DMS114 treated with DMSO at 0.1 percent for 48 hours (cell line): ENCODE measurements at regions not wholly inside any gene's neighbourhood (a gene's known extent, or its start where the extent isn't known, plus 50 kb on each side); places are given as distances from the start of the nearest gene placed in this dataset.
"Not testable (repeated sequence)": the region's sequence is repeated elsewhere in the genome, so short reads cannot be mapped to it uniquely, and the experiment has no call there.

Experiments used
- DNase-seq: peaks from one replicate; lab custom pipeline; 2025; ENCODE audit not compliant: unreplicated experiment; lab: John Stamatoyannopoulos, UW

DNA sequence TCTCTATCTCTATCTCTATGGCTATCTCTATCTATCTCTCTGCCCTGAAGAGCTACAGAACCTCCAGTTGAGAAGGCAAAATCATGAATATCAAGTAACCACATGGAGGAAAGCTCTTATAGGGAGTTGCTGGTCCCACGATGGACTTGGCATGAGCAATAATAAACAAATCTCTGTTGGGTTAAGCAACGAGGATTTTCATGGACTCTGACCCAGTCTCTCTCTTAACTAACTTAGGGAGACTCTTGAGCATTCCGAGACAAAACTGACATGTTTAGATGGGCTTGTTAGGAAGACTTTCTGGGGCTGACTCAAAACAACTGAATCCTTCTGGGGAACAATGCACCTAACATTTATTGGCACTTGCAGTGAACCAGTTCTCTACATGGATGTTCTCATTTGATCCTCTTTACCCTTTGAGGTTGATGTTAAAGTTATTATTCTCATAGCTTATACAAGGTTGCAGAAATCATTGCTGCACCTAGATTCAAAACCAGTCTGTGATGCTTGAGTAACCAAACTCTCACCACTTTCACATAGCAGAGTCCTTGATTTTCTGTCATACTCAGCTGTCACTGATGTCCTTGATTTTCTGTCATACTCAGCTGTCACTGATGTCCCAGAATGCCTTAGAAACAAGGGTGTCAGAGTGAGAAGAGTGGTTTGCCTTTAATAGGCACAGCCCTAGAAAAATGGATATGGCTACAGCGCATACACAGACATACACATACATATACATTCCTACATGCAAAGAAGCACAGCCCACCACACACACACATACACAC, 354.6 kb upstream of the MAF start:
- no peak for DNase-seq

DNA sequence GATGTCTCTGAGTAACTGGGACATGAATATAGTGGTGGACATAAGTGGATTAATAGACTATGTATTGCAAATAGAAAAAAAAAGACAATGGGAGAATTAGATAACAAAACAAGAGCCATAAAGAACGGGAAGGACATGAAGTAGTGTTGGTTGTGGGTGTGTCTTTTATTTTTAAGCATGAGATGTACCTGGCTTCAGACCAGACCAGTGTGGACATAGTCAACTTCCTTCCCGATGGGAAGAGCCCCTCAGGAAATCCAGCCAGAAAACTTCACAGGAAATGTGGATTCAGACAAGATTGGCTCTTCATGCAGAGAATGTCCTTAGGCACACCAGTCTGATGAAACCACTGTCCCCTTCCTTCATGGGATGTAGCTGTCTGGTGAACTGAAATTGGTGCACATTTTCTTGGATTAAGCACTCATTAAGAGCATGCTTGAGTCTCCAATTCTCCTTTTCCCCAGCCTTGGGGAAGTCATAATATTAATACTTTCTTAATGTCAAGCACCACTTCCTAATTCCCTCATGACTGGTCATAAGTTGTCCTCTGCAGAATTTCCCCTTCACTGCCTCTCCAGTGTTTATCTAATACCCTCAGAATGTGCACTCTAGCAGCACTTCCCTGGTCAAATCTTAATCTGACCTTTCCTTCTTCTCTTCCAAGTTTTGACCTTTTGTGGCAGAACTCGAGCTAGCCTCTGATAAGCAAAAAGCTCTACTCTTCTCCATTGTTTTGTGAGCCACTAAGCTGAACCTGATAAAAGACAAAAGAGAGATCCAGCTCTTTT, 350.6 kb upstream of the MAF start:
- DNase-seq, result no peak

DNA sequence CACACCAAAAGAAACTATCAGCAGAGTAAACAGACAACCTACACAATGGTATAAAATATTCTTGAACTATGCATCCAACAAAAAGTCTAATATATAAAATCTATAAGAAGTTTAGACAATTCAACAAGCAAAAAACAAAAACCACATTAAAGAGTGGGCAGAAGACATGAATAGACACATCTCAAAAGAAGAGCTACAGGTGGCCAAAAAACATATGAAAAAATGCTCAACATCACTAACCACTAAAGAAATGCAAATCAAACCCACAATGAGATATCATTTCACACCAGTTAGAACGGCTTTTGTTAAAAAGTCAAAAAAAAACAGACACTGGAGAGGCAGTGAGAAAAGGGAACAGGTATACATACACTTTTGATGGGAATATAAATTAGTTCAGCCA, 348.9 kb upstream of the MAF start:
- DNase-seq, result no peak

DNA sequence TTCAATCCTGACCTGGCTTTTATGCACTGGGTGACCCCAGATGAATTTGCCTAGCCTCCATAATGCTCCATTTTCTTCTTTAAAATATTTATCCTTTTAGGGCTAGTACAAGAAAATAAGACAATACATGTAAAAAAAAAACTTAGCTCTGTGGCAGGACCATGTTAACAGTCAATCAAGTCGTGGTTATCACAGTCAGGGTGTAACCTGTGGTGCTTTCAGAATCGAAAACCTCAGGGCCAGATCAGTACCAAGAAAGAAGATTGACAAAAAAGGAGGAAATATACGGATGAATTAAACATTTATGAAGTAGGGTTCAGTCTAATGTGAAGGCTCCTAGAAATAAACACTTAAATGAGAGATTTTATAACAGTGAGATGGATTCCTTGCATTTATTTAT, 347.2 kb upstream of the MAF start:
- DNase-seq, result no peak

DNA sequence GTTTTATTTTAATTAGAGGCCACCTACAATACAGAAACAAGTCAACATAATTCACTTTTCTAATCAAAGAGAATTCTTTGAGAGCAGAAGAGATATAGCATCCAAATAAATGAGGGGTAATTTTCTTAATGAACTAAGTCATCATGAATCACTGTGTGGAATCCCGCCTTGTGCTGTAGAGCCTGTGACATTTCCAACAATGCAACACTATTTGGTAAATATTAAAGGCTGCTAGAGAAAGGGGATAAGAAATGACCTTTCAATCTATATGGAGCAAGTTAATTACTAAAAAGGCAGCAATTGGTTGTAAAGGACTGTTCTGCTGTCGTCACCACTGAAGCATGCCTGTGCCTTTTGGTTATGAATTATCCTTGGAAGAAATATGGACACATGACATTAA, 345.7 kb upstream of the MAF start:
- no peak for DNase-seq

DNA sequence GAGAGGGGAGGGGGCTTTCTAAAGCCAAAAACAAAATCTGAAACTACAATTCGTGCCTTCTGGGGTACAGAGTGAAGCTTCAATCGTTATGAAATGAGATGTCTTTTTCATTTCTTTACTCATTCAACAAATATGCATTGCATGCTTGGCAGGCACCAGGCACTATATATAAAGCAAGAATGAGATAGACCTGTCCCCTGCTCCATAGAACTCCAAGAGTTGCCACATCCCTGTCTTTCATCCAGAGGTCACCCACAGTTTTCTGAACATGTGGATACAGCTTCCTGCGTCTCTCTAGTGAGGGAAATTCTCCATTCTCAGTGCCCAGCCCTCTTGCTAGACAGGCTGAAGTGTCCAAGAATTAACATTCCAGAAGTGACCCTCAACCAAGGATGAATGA, 343.2 kb upstream of the MAF start:
- no peak for DNase-seq

DNA sequence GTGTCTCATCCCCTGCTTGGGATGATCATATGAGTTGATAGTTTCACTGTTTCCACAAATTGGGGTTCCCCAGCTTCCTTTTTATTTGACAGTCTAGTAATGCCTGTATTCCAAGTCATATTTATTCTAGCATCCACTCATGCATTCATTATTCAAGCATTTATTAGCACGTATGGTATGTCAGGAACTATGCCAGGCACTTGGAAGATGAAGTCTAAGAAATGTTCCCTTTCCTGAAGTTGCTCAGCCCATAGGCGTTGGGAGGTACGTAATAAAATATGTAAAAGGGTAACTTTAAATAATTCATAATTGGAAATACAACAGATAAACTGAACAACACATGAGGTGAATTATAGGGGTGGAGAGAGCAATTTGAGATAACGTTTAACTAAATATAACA, 338.0 kb upstream of the MAF start:
- no peak for DNase-seq

DNA sequence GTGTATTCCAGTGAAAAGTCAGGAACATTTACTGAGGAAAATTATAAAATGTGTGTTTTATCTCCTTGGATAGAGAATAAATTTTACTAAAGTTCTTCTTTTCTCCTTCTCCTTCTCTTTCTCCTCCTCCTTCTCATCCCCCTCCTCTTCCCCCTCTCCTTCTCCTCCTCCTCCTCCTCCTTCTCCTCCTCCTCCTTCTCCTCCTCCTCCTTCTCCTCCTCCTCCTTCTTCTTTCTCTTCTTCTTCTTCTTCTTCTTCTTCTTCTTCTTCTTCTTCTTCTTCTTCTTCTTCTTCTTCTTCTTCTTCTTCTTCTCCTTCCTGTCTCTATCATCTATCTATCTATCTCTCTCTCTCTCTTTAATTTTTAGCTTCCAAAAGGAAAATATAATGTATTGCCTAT, 337.1 kb upstream of the MAF start:
- DNase-seq, result not testable (repeated sequence)

DNA sequence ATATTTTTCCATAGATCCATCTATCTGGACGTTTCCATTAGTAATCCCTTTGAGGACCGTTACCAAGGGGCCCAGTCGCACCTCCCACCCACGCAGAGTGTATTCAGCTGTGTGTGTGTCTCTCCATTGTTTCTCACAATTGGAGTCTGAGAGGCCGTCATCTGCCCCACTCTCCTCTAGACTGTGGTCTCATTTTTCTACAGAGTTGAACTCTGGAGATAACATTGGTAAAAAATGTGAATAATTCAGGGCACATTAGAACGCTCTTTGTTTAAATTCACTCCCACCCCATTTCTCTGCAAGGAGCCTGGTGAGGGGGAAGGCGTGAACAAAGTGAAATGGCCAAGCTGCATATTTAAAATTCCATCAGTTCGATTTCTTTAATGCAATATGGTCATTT, 333.1 kb upstream of the MAF start:
- no peak for DNase-seq

DNA sequence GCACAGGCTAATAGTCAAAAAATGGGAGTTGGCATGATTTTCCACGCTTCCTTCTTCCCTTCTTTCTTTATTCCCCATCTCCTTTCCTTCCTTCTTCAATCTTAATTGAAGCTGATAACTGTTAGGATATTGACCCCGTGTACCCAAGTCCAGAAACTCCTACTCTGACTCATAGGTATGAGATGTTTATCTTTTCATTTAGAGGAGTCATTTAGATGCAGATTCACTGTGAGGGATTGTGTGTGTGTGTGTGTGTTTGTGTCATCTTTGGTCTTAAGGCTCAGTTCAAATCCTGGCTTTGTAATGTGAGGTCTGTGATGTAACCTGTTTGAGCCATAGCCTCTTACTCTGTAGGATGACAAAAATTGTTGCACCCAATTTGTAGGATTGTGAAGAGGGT, 332.0 kb upstream of the MAF start:
- no peak for DNase-seq

DNA sequence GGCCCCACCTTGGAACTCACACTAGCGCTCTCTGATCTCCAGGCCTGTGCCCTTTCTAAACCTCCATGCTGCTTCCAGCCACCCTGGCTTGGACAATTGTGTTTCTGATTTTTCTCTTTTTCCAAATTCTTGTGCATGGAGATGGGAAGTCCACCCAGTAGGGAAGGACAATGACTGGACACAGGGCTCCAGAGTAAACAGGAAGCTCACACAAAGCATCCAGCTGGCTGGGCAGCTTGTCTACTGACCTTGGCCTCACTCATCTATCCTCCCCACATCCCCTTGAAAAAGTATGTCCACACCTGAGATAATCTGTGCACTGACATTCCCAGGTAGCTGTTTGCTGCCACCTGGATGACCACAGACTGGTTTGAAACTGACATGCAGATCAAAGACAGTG, 331.2 kb upstream of the MAF start:
- DNase-seq, result no peak

DNA sequence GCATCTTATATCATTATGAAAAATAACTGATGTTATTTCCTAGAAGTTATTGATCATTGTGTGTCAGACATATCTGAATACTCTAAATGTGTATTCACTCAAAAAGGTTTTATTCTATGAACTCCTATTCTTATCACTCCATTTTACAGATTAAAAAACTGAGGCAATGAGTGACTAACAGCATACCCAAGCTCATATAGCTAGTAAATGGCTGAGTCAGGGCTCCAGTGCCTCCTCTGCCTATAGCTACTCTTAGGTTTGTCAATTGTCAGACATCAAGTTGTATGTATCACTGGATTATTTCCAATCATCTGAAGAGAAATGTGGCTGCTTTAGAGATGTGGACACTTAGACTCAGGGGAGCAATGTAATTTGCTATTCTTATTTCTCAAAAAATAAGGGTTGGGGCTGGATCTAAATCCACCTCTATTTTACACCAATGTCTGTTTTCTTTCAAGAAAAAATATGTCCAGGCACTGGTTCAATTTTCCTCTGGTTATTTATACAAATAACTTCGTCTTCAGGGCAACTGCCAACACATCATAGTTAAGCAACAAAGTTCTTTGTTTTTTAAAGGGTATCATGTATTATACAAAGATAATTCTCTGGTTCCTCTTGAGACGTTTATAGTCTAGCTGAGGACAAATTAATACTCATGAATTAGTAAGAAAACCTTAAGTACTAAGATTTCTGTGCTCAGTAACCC, 328.9 kb upstream of the MAF start:
- no peak for DNase-seq

DNA sequence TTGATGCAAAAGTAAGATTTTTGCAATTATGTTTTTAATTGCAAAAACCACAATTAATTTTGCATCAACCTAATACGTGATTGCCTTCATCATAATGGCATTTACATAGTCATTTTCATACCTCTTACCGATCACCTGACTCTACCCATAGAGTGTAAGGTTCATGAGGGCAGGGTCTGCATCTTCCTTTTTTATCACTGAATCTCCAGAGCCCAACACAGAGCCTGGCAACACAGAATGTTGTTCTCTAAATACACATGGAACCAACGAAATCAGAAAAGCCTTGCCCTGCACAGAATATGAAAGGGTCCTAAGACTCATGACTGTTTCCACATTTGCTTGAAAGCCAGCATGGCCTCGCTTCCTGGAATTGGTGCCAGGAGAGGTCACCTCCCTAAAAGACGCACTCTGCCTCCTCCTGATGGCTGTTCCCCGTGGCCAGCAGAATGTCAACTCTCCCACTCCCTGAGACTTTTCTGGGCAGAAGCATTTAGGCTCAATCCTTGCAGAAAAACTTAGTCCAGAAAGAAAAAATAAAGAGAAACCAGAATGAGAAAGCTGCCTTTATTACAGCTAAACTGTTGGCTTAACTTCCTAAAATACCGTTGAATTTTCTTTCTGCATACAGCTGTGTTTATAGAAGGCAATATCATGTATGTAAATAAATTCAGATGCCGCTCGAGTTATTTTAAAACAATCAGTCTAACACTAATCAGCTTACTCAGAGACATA, 327.8 kb upstream of the MAF start:
- DNase-seq, result no peak

DNA sequence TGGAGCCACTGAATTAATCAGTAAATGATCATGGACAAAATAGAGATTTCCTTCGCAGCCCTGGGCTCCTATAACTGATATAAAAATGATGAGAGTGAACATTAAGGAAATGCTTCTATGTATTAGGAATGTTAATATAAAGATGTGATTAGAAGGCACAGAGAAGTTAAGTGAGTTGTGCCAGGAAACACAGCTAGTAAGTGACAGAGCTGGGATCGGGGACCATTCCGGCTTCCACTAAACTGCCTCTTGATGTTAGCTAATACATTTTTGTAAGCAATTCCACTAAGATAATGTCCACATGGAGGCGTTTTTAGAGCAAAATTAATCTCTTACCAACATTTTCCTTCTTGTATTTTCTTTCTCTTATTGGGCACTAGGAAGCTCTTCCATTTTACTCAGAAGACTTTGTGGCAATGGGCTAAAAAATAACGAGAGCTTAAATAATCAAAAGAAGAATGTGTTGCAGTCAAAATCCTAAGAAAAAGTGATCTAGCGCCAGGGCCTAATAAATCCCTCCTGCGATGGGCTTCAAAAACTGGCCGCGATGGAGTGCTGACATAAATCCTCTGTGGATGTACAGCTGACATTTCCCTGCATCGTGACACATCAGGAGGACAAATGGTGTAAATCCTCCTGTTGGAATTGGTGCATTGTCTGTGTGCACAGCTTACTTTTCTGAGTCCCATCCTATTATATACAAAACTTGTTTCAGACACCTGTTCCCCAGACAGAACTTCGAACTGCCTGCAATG, 326.1 kb upstream of the MAF start:
- DNase-seq, result no peak

DNA sequence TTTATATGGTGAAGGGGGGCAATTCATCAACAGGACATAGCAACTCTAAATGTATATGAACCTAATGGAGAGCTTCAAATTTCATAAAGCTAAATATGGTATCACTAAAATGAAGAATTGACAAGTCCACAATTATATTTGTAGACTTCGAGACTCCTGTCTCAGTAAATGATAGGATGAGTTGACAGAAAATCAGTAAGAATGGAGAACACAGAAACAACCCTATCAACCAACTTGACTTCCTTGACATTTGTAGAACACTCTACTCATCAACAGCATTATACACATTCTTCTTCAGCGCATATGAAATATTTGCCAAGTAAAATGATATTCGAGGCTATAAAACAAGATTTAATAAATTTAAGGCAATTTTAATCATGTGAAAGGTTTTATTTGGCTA, 322.9 kb upstream of the MAF start:
- no peak for DNase-seq

DNA sequence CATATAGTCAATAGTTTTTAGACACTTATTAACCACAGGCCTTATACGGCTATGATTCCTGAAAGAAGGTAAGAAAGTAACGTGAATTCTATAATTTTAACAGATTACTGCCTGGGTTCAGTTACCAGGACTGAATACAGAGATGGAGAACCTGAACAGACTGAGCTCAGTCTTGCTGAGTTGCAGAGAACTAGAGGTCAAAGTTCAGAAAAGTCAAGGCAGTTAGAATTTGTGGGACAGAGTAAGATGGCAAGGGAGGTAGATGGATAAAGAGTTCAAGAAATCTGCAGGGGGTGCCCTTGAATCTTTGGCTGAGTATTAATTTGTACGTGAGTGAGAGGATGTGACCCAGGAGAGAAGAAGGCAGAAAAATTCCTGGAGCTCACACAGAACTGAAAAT, 320.1 kb upstream of the MAF start:
- no peak for DNase-seq

DNA sequence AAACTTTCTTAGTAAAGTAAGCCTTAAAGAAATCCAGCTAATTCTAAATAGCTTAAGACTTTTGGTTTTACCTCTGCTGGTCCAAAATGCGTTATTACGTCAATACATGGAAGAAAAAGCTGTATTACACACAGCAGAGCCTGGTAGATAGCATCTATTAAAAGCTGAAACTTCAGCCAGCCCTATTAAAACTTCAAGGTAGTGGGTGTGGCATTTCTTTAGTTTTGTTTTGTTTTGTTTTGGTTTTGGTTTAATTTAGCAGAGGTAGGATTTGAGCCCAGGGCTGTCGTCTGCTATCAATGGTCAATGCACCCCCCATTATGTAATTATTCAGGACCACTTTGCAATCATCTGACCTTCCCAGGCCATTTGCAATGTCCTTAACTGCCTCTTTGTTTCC, 318.4 kb upstream of the MAF start:
- no peak for DNase-seq

DNA sequence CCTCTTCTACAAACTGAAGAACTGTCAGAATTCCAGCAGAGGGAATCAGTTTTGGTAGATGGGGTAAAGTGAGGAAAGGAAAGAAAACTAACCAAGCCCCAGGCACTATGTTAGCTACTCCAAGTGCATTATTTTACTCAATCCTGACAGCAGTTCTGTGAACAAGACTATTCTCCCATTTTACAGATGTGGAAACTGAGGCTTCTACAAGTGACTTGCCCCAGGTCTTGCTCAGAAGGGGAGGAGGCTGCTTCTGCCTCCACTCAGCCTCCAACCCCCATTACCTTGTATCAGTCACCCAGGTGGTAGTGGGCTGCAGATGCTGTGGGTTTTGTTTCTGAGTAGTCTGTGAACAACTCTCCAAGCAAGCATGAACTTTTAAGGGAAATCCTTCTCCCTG, 315.2 kb upstream of the MAF start:
- DNase-seq, result no peak

DNA sequence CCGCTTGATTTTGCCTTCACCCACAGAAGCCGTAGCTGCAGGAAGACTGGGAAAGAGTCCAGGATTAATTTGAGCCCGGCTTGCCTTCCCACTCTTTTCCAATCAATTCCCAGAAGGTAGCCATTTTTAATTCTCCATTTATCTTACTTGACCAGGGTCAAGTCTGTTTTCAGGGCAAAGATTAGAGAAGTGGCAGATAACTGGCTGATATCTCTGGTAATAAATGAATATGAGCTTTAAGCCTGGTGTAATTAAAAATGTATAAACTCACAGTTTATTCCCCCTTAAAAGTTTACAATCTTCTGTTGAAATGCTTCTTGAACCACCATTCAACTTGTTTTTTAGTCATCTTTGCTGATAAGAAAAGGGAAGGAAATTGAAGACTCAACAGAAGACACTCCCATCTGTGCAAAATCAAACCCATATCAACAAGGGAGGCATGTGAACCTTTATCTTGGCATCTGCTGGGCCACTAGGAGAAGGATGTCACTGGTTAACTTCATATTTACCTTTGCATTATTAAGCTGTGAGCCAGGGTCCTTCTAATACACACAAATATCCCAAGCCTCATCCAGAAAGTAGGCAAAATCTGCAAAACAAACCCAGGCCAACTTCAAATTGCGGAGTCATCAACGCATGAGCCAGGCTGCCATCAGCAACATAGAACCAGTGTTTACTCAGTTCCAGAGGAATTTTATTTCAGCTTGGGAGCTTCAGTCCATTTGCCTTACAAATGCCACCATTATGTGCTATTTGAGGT, 314.6 kb upstream of the MAF start:
- no peak for DNase-seq
